Neural cell (in vitro differentiated cells): ENCODE measurements at regions not wholly inside any gene's neighbourhood (a gene's known extent, or its start where the extent isn't known, plus 50 kb on each side); places are given as distances from the start of the nearest gene placed in this dataset.

ENCODE experiments used
- H2AFZ ChIP-seq: fragments of 200-600, 300-800 bp; sonication (generic), shearing (Covaris generic); 2 replicates; pipeline ENCODE4 v1.6.0; 2014; ENCODE audit warnings: low read depth, mild to moderate bottlenecking, antibody characterized with exemption, low read length, moderate library complexity
- H3F3A ChIP-seq: fragments of 200-600 bp; shearing (Covaris generic); 2 replicates; pipeline ENCODE4 v1.6.1; 2016; ENCODE audit warnings: mild to moderate bottlenecking, moderate library complexity, mixed read lengths, antibody characterized with exemption, low read length; ENCODE audit not compliant: insufficient read depth, poor library complexity, severe bottlenecking
- H3K27ac ChIP-seq: fragments of 200-600, 300-800 bp; sonication (generic), shearing (Covaris generic); 2 replicates; pipeline ENCODE4 v1.5.1; 2014; ENCODE audit warnings: mild to moderate bottlenecking, low read length, moderate library complexity
- H3K27me3 ChIP-seq: fragments of 300-800, 200-600 bp; sonication (generic), shearing (Covaris generic); 2 replicates; pipeline ENCODE4 v1.6.0; 2014; ENCODE audit warnings: mild to moderate bottlenecking, low read depth, low read length, moderate library complexity; ENCODE audit not compliant: insufficient read depth
- H3K36me3 ChIP-seq: fragments of 300-800, 200-600 bp; sonication (generic), shearing (Covaris generic); 2 replicates; pipeline ENCODE4 v1.5.1; 2014; ENCODE audit warnings: mild to moderate bottlenecking, antibody characterized with exemption, low read length, moderate library complexity; ENCODE audit not compliant: insufficient read depth
- H3K4me2 ChIP-seq: fragments of 300-800, 200-600 bp; sonication (generic), shearing (Covaris generic); 2 replicates; pipeline ENCODE4 v1.6.0; 2014; ENCODE audit warnings: mild to moderate bottlenecking, low read length
- H3K4me3 ChIP-seq: fragments of 300-800, 200-600 bp; sonication (generic), shearing (Covaris generic); 2 replicates; pipeline ENCODE4 v1.5.1; 2014; ENCODE audit warnings: mild to moderate bottlenecking, low read length, moderate library complexity
- H3K79me2 ChIP-seq: fragments of 200-600 bp; shearing (Covaris generic); replicated peaks from 2 replicates; pipeline ENCODE4 v1.6.0; 2014; ENCODE audit warnings: mild to moderate bottlenecking, low read length, moderate library complexity; ENCODE audit not compliant: insufficient read depth
- H3K9ac ChIP-seq: fragments of 300-800, 200-600 bp; sonication (generic), shearing (Covaris generic); 2 replicates; pipeline ENCODE4 v1.6.1; 2016; ENCODE audit warnings: mild to moderate bottlenecking, low read length, mixed read lengths
- H3K9me2 ChIP-seq: fragments of 200-600 bp; shearing (Covaris generic); 2 replicates; pipeline ENCODE4 v1.6.1; 2016; ENCODE audit warnings: mild to moderate bottlenecking, low read length, mixed read lengths; ENCODE audit not compliant: insufficient read depth
- H3K9me3 ChIP-seq: fragments of 200-600, 300-800 bp; sonication (generic), shearing (Covaris generic); 2 replicates; pipeline ENCODE4 v1.6.1; 2016; ENCODE audit warnings: mild to moderate bottlenecking, mixed run types, low read length, moderate library complexity, mixed read lengths
- H4K20me1 ChIP-seq: fragments of 200-600 bp; shearing (Covaris generic); 2 replicates; pipeline ENCODE4 v1.6.1; 2016; ENCODE audit warnings: mild to moderate bottlenecking, mixed run types; ENCODE audit not compliant: insufficient read depth
- CTCF ChIP-seq: fragments of 450-650 bp; IDR thresholded peaks from 2 replicates; pipeline ENCODE4 v1.5.1; 2014; ENCODE audit warnings: antibody characterized with exemption, mild to moderate bottlenecking, moderate library complexity; ENCODE audit not compliant: poor library complexity, severe bottlenecking
- EP300 ChIP-seq: fragments of 450-650 bp; conservative IDR thresholded peaks from 2 replicates; pipeline ENCODE4 v1.6.1; 2014; ENCODE audit warnings: antibody characterized with exemption, mild to moderate bottlenecking, moderate library complexity; ENCODE audit not compliant: poor library complexity, severe bottlenecking
- EZH2 ChIP-seq: fragments of 200-600, 300-800 bp; shearing (Covaris generic), sonication (generic); IDR thresholded peaks from 2 replicates; pipeline ENCODE4 v1.6.1; 2014; ENCODE audit warnings: antibody characterized with exemption, low read length, borderline replicate concordance, mild to moderate bottlenecking; ENCODE audit not compliant: insufficient read depth, poor library complexity, severe bottlenecking
- REST ChIP-seq: IDR thresholded peaks from 2 replicates; pipeline ENCODE4 v1.6.1; 2012; ENCODE audit warnings: borderline replicate concordance
- SMC3 ChIP-seq: fragments of 450-650 bp; conservative IDR thresholded peaks from 2 replicates; pipeline ENCODE4 v1.6.1; 2014; ENCODE audit warnings: antibody characterized with exemption, mild to moderate bottlenecking, moderate library complexity; ENCODE audit not compliant: poor library complexity
- TAF1 ChIP-seq: IDR thresholded peaks from 2 replicates; pipeline ENCODE4 v1.6.1; 2012; ENCODE audit warnings: low read depth

GRCh38 chr12:83343767-83344166 lies 657.1 kb downstream of the TMTC2 start:
- H3K27ac ChIP-seq: no peak overlapping the region
- no peak overlapping the region for H3K9ac ChIP-seq
- no peak for TF ChIP-seq REST
- TF ChIP-seq TAF1: no peak
- TF ChIP-seq EZH2: no peak
- no peak overlapping the region for H3K4me3 ChIP-seq
- no peak overlapping the region for H2AFZ ChIP-seq
- H3F3A ChIP-seq: no peaks in the 10 kb centered on the region
- H4K20me1 ChIP-seq: no peaks in the 10 kb centered on the region
- H3K4me2 ChIP-seq: no peak overlapping the region
- H3K27me3 ChIP-seq: no peaks in the 10 kb centered on the region
- no peaks in the 10 kb centered on the region for H3K9me2 ChIP-seq
- H3K79me2 ChIP-seq: no peaks in the 10 kb centered on the region
- no peaks in the 10 kb centered on the region for H3K36me3 ChIP-seq
- no peaks in the 10 kb centered on the region for H3K9me3 ChIP-seq

GRCh38 chr12:83335748-83336147 lies 649.0 kb downstream of the TMTC2 start:
- H2AFZ ChIP-seq: no peak overlapping the region
- no peaks in the 10 kb centered on the region for H4K20me1 ChIP-seq
- H3K36me3 ChIP-seq: no peaks in the 10 kb centered on the region
- H3K9me3 ChIP-seq: no peaks in the 10 kb centered on the region
- no peak overlapping the region for H3K4me3 ChIP-seq
- H3K9ac ChIP-seq: no peak overlapping the region
- no peak overlapping the region for H3K4me2 ChIP-seq
- no peaks in the 10 kb centered on the region for H3K79me2 ChIP-seq
- no peaks in the 10 kb centered on the region for H3F3A ChIP-seq
- no peak for TF ChIP-seq EP300
- no peak for TF ChIP-seq REST
- no peak for TF ChIP-seq CTCF
- TF ChIP-seq EZH2: no peak
- TF ChIP-seq SMC3: no peak
- no peaks in the 10 kb centered on the region for H3K9me2 ChIP-seq
- no peak overlapping the region for H3K27ac ChIP-seq
- no peaks in the 10 kb centered on the region for H3K27me3 ChIP-seq
